ENCODE measurements at regions not wholly inside any gene's neighbourhood (a gene's known extent, or its start where the extent isn't known, plus 50 kb on each side); places are given as distances from the start of the nearest gene placed in this dataset.

- TF ChIP-seq TFAP4 (CRISPR knock-in tag; IDR thresholded peaks at IDR 0.05; ENCODE audit: borderline replicate concordance) (no peak), ZHX1 (conservative IDR thresholded peaks at IDR 0.05; ENCODE audit: low read length) (no peak), EGR1 (conservative IDR thresholded peaks at IDR 0.05) (no peak), ATF6 (CRISPR knock-in tag; IDR thresholded peaks at IDR 0.05) (no peak)
These were observed 148.4 kb upstream of the TLE3 start (continued) for GRCh38 chr15:70245932-70246622.
